ENCODE measurements at regions not wholly inside any gene's neighbourhood (a gene's known extent, or its start where the extent isn't known, plus 50 kb on each side); places are given as distances from the start of the nearest gene placed in this dataset.

- no CpG with 5 or more reads among the region's 2 CpGs for WGBS (ENCODE audit: insufficient coverage, low lambda C conversion rate)
- Histone ChIP-seq H3K27ac (ENCODE audit: low read length) (no peak overlapping the region), H3K4me3 (ENCODE audit: low read length) (no peak overlapping the region), H3K27me3 (ENCODE audit: control insufficient read depth, insufficient read depth, low read length) (no peaks in the 10 kb centered on the region), H3K4me1 (ENCODE audit: control insufficient read depth, insufficient read depth, low read length) (no peaks in the 10 kb centered on the region), H3K9me3 (ENCODE audit: control insufficient read depth, low read depth, low read length) (no peaks in the 10 kb centered on the region), H3K36me3 (ENCODE audit: control insufficient read depth, insufficient read depth, low read length) (no peaks in the 10 kb centered on the region)
- no peak for DNase-seq
Observed at GRCh38 chr13:79646880-79647279, 165.9 kb downstream of the NDFIP2 start.

GRCh38 chr13:79645569-79645968 is 164.6 kb downstream of the NDFIP2 start:
- Histone ChIP-seq H3K27me3 (ENCODE audit: control insufficient read depth, insufficient read depth, low read length) (no peaks in the 10 kb centered on the region), H3K36me3 (ENCODE audit: control insufficient read depth, insufficient read depth, low read length) (no peaks in the 10 kb centered on the region), H3K4me1 (ENCODE audit: control insufficient read depth, insufficient read depth, low read length) (no peaks in the 10 kb centered on the region), H3K27ac (ENCODE audit: low read length) (no peak overlapping the region), H3K4me3 (ENCODE audit: low read length) (no peak overlapping the region), H3K9me3 (ENCODE audit: control insufficient read depth, low read depth, low read length) (no peaks in the 10 kb centered on the region)
- no peak for DNase-seq
- 17% methylated on average over 1 of the region's 3 CpGs for WGBS (ENCODE audit: insufficient coverage, low lambda C conversion rate)

GRCh38 chr13:79642596-79642995 is 161.6 kb downstream of the NDFIP2 start:
- DNase-seq = no peak
- H3K36me3 ChIP-seq (ENCODE audit: control insufficient read depth, insufficient read depth, low read length) = no peaks in the 10 kb centered on the region
- H3K27me3 ChIP-seq (ENCODE audit: control insufficient read depth, insufficient read depth, low read length) = no peaks in the 10 kb centered on the region
- H3K9me3 ChIP-seq (ENCODE audit: control insufficient read depth, low read depth, low read length) = no peaks in the 10 kb centered on the region
- 90% methylated on average over 1 of the region's 3 CpGs for WGBS (ENCODE audit: insufficient coverage, low lambda C conversion rate)
- no peak overlapping the region for H3K4me3 ChIP-seq (ENCODE audit: low read length)
- H3K4me1 ChIP-seq (ENCODE audit: control insufficient read depth, insufficient read depth, low read length) = no peaks in the 10 kb centered on the region
- no peak overlapping the region for H3K27ac ChIP-seq (ENCODE audit: low read length)

GRCh38 chr13:79637133-79637763 is 156.3 kb downstream of the NDFIP2 start:
- no peak for DNase-seq
- 43% methylated on average over 2 of the region's 5 CpGs for WGBS (ENCODE audit: insufficient coverage, low lambda C conversion rate)
- H3K4me3 ChIP-seq (ENCODE audit: low read length) = no peak overlapping the region
- no peaks in the 10 kb centered on the region for H3K9me3 ChIP-seq (ENCODE audit: control insufficient read depth, low read depth, low read length)
- no peaks in the 10 kb centered on the region for H3K4me1 ChIP-seq (ENCODE audit: control insufficient read depth, insufficient read depth, low read length)
- no peak overlapping the region for H3K27ac ChIP-seq (ENCODE audit: low read length)
- no peaks in the 10 kb centered on the region for H3K36me3 ChIP-seq (ENCODE audit: control insufficient read depth, insufficient read depth, low read length)
- H3K27me3 ChIP-seq (ENCODE audit: control insufficient read depth, insufficient read depth, low read length) = no peaks in the 10 kb centered on the region

- Histone ChIP-seq H3K4me3 (ENCODE audit: low read length) (no peak overlapping the region), H3K36me3 (ENCODE audit: control insufficient read depth, insufficient read depth, low read length) (no peaks in the 10 kb centered on the region), H3K4me1 (ENCODE audit: control insufficient read depth, insufficient read depth, low read length) (no peaks in the 10 kb centered on the region), H3K27me3 (ENCODE audit: control insufficient read depth, insufficient read depth, low read length) (no peaks in the 10 kb centered on the region), H3K27ac (ENCODE audit: low read length) (no peak overlapping the region), H3K9me3 (ENCODE audit: control insufficient read depth, low read depth, low read length) (no peaks in the 10 kb centered on the region)
- no peak for DNase-seq
- WGBS (ENCODE audit: insufficient coverage, low lambda C conversion rate) = no CpG with 5 or more reads among the region's 3 CpGs
Observed at GRCh38 chr13:79631051-79631659, 150.2 kb downstream of the NDFIP2 start.

- WGBS (ENCODE audit: insufficient coverage, low lambda C conversion rate) = 29% methylated on average over 2 of the region's 4 CpGs
- Histone ChIP-seq H3K9me3 (ENCODE audit: control insufficient read depth, low read depth, low read length) (no peaks in the 10 kb centered on the region), H3K36me3 (ENCODE audit: control insufficient read depth, insufficient read depth, low read length) (no peaks in the 10 kb centered on the region)
Observed at GRCh38 chr13:79628463-79628862, 147.5 kb downstream of the NDFIP2 start.

DNA sequence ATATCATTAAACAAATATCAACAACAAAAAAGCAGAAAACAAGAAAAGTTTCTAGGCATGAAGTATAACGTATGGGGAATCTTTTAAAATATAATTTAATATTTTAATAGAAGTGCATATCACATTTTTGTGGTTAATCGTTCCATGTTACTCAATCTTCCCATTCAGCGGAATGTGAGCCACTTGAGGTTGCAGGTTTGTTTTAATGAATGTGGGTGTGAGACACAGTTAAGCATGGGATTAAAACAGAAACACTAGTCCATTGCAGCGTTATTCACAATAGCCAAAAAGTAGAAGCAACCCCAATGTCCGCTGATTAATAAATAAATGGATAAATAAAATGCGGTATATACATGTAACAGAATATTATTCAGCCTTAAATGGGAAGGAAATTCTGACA is 146.0 kb downstream of the NDFIP2 start:
- no peak overlapping the region for H3K4me3 ChIP-seq (ENCODE audit: low read length)
- no peak overlapping the region for H3K27ac ChIP-seq (ENCODE audit: low read length)
- no peaks in the 10 kb centered on the region for H3K4me1 ChIP-seq (ENCODE audit: control insufficient read depth, insufficient read depth, low read length)
- no peaks in the 10 kb centered on the region for H3K36me3 ChIP-seq (ENCODE audit: control insufficient read depth, insufficient read depth, low read length)
- H3K9me3 ChIP-seq (ENCODE audit: control insufficient read depth, low read depth, low read length) = no peaks in the 10 kb centered on the region
- DNase-seq = no peak
- H3K27me3 ChIP-seq (ENCODE audit: control insufficient read depth, insufficient read depth, low read length) = no peaks in the 10 kb centered on the region
- 100% methylated on average over 1 of the region's 6 CpGs for WGBS (ENCODE audit: insufficient coverage, low lambda C conversion rate)

More at GRCh38 chr13:79628463-79628862, 147.5 kb downstream of the NDFIP2 start:
- Histone ChIP-seq H3K4me1 (ENCODE audit: control insufficient read depth, insufficient read depth, low read length) (no peaks in the 10 kb centered on the region), H3K27ac (ENCODE audit: low read length) (no peak overlapping the region), H3K27me3 (ENCODE audit: control insufficient read depth, insufficient read depth, low read length) (no peaks in the 10 kb centered on the region), H3K4me3 (ENCODE audit: low read length) (no peak overlapping the region)
- DNase-seq = no peak

- Histone ChIP-seq H3K4me1 (ENCODE audit: control insufficient read depth, insufficient read depth, low read length) (no peaks in the 10 kb centered on the region), H3K27ac (ENCODE audit: low read length) (no peak overlapping the region), H3K36me3 (ENCODE audit: control insufficient read depth, insufficient read depth, low read length) (no peaks in the 10 kb centered on the region), H3K27me3 (ENCODE audit: control insufficient read depth, insufficient read depth, low read length) (no peaks in the 10 kb centered on the region), H3K4me3 (ENCODE audit: low read length) (no peak overlapping the region), H3K9me3 (ENCODE audit: control insufficient read depth, low read depth, low read length) (no peaks in the 10 kb centered on the region)
- DNase-seq = no peak
- 100% methylated on average over 1 of the region's 1 CpG for WGBS (ENCODE audit: insufficient coverage, low lambda C conversion rate)
Observed at GRCh38 chr13:79625517-79625916, 144.6 kb downstream of the NDFIP2 start.

- H3K27me3 ChIP-seq (ENCODE audit: control insufficient read depth, insufficient read depth, low read length) = no peaks in the 10 kb centered on the region
- no peak overlapping the region for H3K4me3 ChIP-seq (ENCODE audit: low read length)
- no peaks in the 10 kb centered on the region for H3K4me1 ChIP-seq (ENCODE audit: control insufficient read depth, insufficient read depth, low read length)
- WGBS (ENCODE audit: insufficient coverage, low lambda C conversion rate) = no CpG with 5 or more reads among the region's 2 CpGs
- H3K9me3 ChIP-seq (ENCODE audit: control insufficient read depth, low read depth, low read length) = no peaks in the 10 kb centered on the region
- no peak for DNase-seq
- H3K36me3 ChIP-seq (ENCODE audit: control insufficient read depth, insufficient read depth, low read length) = no peaks in the 10 kb centered on the region
- H3K27ac ChIP-seq (ENCODE audit: low read length) = no peak overlapping the region
Observed at GRCh38 chr13:79621902-79622301, 140.9 kb downstream of the NDFIP2 start.

- Histone ChIP-seq H3K9me3 (ENCODE audit: control insufficient read depth, low read depth, low read length) (no peaks in the 10 kb centered on the region), H3K36me3 (ENCODE audit: control insufficient read depth, insufficient read depth, low read length) (no peaks in the 10 kb centered on the region), H3K4me3 (ENCODE audit: low read length) (no peak overlapping the region), H3K27ac (ENCODE audit: low read length) (no peak overlapping the region), H3K27me3 (ENCODE audit: control insufficient read depth, insufficient read depth, low read length) (no peaks in the 10 kb centered on the region), H3K4me1 (ENCODE audit: control insufficient read depth, insufficient read depth, low read length) (no peaks in the 10 kb centered on the region)
- no CpG with 5 or more reads among the region's 1 CpG for WGBS (ENCODE audit: insufficient coverage, low lambda C conversion rate)
- no peak for DNase-seq
Observed at GRCh38 chr13:79621449-79621848, 140.5 kb downstream of the NDFIP2 start.
